Thoracic aorta (tissue), 2 donors: ENCODE measurements at regions not wholly inside any gene's neighbourhood (a gene's known extent, or its start where the extent isn't known, plus 50 kb on each side); places are given as distances from the start of the nearest gene placed in this dataset.

Source experiments
- ATAC-seq: fragments of 150-250 bp; one replicate; pipeline ENCODE4 v1.8.0; 2017; ENCODE audit warnings: low read depth; ENCODE audit not compliant: insufficient number of reproducible peaks, low FRiP score
- DNase-seq: peaks from one replicate; pipeline ENCODE4 v3.0.0-alpha.2; 2020; ENCODE audit warnings: low spot score
- H3K27ac ChIP-seq, 2 donors: fragments of 200-600 bp; sonication (generic); 1 replicate in 1 of 2; 2 replicates in 1 of 2; pipeline ENCODE4 v1.5.1; 2016; ENCODE audit warnings: mild to moderate bottlenecking in 2 of 2, moderate library complexity in 2 of 2
- H3K27me3 ChIP-seq: fragments of 200-600 bp; sonication (generic); replicated peaks from 2 replicates; pipeline ENCODE4 v1.6.0; 2016; ENCODE audit warnings: mild to moderate bottlenecking; ENCODE audit not compliant: insufficient read depth
- H3K36me3 ChIP-seq: fragments of 200-600 bp; sonication (generic); one replicate; pipeline ENCODE4 v1.5.1; 2016
- H3K4me1 ChIP-seq, 2 donors: fragments of 200-600 bp; sonication (generic); 1 replicate in 1 of 2; 2 replicates in 1 of 2; pipeline versions ENCODE4 v1.5.1 to v1.6.0; 2016; ENCODE audit warnings: low read depth in 2 of 2, mild to moderate bottlenecking in 1 of 2; ENCODE audit not compliant: control insufficient read depth in 1 of 2
- H3K4me3 ChIP-seq: fragments of 200-600 bp; sonication (generic); 2 replicates; pipeline ENCODE4 v1.5.1; 2016; ENCODE audit warnings: mild to moderate bottlenecking
- H3K9me3 ChIP-seq: fragments of 200-600 bp; sonication (generic); 2 replicates; pipeline ENCODE4 v1.5.1; 2016
- CTCF ChIP-seq: fragments of 200-600 bp; sonication (generic); IDR thresholded peaks from one replicate; pipeline ENCODE4 v1.5.1; 2019; ENCODE audit warnings: antibody characterized with exemption

- DNase-seq, result no peak
- no peak for TF ChIP-seq CTCF
Observed at GRCh38 chr6:134600671-134601070, 282.8 kb upstream of the SGK1 start.

GRCh38 chr6:134599079-134599478 is 281.2 kb upstream of the SGK1 start:
- no peak for TF ChIP-seq CTCF
- Histone ChIP-seq H3K36me3 (no peaks in the 10 kb centered on the region), H3K27ac (no peak overlapping the region), H3K4me3 (no peak overlapping the region), H3K9me3 (peaks cover 8% of the 10 kb centered on the region), H3K27me3 (no peaks in the 10 kb centered on the region), H3K4me1 (no peaks in the 10 kb centered on the region)
- no peak for DNase-seq
- ATAC-seq, result no peak

More at GRCh38 chr6:134600671-134601070, 282.8 kb upstream of the SGK1 start:
- no peak overlapping the region for H3K4me3 ChIP-seq
- H3K4me1 ChIP-seq, result no peaks in the 10 kb centered on the region
- no peaks in the 10 kb centered on the region for H3K27me3 ChIP-seq
- H3K9me3 ChIP-seq, result peaks cover 8% of the 10 kb centered on the region
- ATAC-seq, result no peak
- H3K36me3 ChIP-seq, result no peaks in the 10 kb centered on the region
- H3K27ac ChIP-seq, result no peak overlapping the region

GRCh38 chr6:134596191-134596590 is 278.3 kb upstream of the SGK1 start:
- Histone ChIP-seq H3K9me3 (peaks cover 8% of the 10 kb centered on the region), H3K4me1 (no peaks in the 10 kb centered on the region), H3K4me3 (no peak overlapping the region), H3K36me3 (no peaks in the 10 kb centered on the region), H3K27ac (no peak overlapping the region), H3K27me3 (no peaks in the 10 kb centered on the region)
- DNase-seq (no peak), ATAC-seq (no peak)
- TF ChIP-seq CTCF, result no peak

GRCh38 chr6:134594881-134595280 is 277.0 kb upstream of the SGK1 start:
- H3K4me1 ChIP-seq, result no peaks in the 10 kb centered on the region

GRCh38 chr6:134593887-134594286 is 276.0 kb upstream of the SGK1 start:
- Histone ChIP-seq H3K27me3 (no peaks in the 10 kb centered on the region), H3K36me3 (no peaks in the 10 kb centered on the region), H3K4me3 (no peak overlapping the region), H3K4me1 (no peaks in the 10 kb centered on the region), H3K9me3 (no peaks in the 10 kb centered on the region), H3K27ac (no peak overlapping the region)
- no peak for TF ChIP-seq CTCF
- DNase-seq (no peak), ATAC-seq (no peak)

More at GRCh38 chr6:134594881-134595280, 277.0 kb upstream of the SGK1 start:
- Histone ChIP-seq H3K27ac (no peak overlapping the region), H3K9me3 (no peaks in the 10 kb centered on the region), H3K4me3 (no peak overlapping the region), H3K27me3 (no peaks in the 10 kb centered on the region), H3K36me3 (no peaks in the 10 kb centered on the region)
- DNase-seq (no peak), ATAC-seq (no peak)
- TF ChIP-seq CTCF, result no peak
